ENCODE measurements at regions not wholly inside any gene's neighbourhood (a gene's known extent, or its start where the extent isn't known, plus 50 kb on each side); places are given as distances from the start of the nearest gene placed in this dataset.
"Not testable (repeated sequence)": the region's sequence is repeated elsewhere in the genome, so short reads cannot be mapped to it uniquely, and the experiment has no call there.

DNA sequence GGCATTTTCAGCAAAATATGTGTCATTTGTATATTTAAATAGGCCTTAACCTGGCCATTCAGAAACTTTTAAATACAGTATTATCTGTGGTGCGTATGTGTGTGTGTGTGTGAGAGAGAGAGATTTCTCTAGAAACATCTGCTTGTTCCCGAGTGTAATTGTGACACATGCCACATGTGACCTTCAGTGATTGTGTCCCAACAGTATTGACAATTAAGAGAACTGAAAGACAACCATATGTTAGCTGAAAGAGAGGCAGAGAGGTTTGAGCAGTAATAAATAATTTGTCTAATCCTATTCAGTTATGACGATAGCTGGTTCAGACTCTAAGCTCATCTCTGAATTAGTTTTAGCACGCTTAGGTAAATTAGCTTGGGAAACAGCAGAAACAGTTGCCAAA, 1503.1 kb downstream of the PCDH9 start:
- no peak overlapping the region for H3K27ac ChIP-seq (ENCODE audit: low read depth, low read length)
- H3K9ac ChIP-seq (ENCODE audit: low read length in 5 of 5), result no peak overlapping the region
- no peaks in the 10 kb centered on the region for H3K9me3 ChIP-seq (ENCODE audit: control insufficient read depth in 5 of 5, low read length in 5 of 5)
- H3K27me3 ChIP-seq (ENCODE audit: control insufficient read depth in 5 of 5, insufficient read depth in 4 of 5, low read length in 5 of 5), result no peaks in the 10 kb centered on the region
- no peak overlapping the region for H3K4me3 ChIP-seq (ENCODE audit: low read depth in 1 of 5, low read length in 5 of 5)
- no peaks in the 10 kb centered on the region for H3K36me3 ChIP-seq (ENCODE audit: control insufficient read depth in 5 of 5, insufficient read depth in 5 of 5, low read length in 5 of 5)
- peaks cover 0 to 6% (median 0%) of the 10 kb centered on the region in 5 donors for H3K4me1 ChIP-seq (ENCODE audit: control insufficient read depth in 5 of 5, insufficient read depth in 5 of 5, low read length in 5 of 5)

DNA sequence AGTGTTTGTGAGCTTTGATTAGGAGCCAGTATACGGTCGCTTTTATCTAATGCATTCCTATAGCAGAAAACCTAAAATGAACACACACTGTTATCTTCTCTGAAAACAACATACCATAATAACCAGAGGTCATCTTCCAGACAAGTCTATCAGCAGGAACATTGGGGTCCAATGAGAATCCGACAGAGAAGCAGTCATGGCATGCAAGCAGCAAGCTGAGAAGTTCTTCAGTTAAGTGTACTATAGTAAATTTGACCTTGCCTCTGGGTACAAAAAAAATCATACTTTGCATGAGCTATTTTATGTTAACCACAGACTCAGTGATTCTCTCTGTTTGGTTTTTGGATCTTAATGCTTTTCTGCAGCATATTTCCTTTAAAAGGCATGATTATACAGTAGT, 1505.1 kb downstream of the PCDH9 start:
- Histone ChIP-seq H3K27ac (ENCODE audit: low read depth, low read length) (no peak overlapping the region), H3K4me3 (ENCODE audit: low read depth in 1 of 5, low read length in 5 of 5) (no peak overlapping the region), H3K27me3 (ENCODE audit: control insufficient read depth in 5 of 5, insufficient read depth in 4 of 5, low read length in 5 of 5) (no peaks in the 10 kb centered on the region), H3K9ac (ENCODE audit: low read length in 5 of 5) (no peak overlapping the region), H3K4me1 (ENCODE audit: control insufficient read depth in 5 of 5, insufficient read depth in 5 of 5, low read length in 5 of 5) (peaks cover 0 to 6% (median 0%) of the 10 kb centered on the region in 5 donors), H3K36me3 (ENCODE audit: control insufficient read depth in 5 of 5, insufficient read depth in 5 of 5, low read length in 5 of 5) (no peaks in the 10 kb centered on the region), H3K9me3 (ENCODE audit: control insufficient read depth in 5 of 5, low read length in 5 of 5) (no peaks in the 10 kb centered on the region)

DNA sequence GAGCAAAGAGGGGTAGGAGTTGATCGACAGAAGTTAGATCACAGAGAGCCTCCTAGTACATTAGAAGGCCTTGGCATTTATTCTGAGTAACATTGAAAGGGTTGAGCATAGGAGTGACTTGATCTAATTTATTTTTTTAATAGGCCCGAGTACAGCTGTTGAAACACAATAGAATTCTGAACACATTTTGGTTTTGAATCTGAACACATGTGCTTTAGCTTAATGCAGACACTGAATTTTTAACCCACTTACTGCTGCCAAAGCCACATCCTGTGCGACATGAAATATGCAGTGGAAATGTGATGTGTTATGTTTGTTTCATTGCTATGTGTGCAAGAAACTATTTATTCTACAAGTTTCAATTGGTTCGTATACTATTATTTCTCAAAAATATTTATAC, 1505.9 kb downstream of the PCDH9 start:
- no peaks in the 10 kb centered on the region for H3K36me3 ChIP-seq (ENCODE audit: control insufficient read depth in 5 of 5, insufficient read depth in 5 of 5, low read length in 5 of 5)
- no peaks in the 10 kb centered on the region for H3K9me3 ChIP-seq (ENCODE audit: control insufficient read depth in 5 of 5, low read length in 5 of 5)
- H3K4me3 ChIP-seq (ENCODE audit: low read depth in 1 of 5, low read length in 5 of 5), result no peak overlapping the region
- no peak overlapping the region for H3K9ac ChIP-seq (ENCODE audit: low read length in 5 of 5)
- H3K4me1 ChIP-seq (ENCODE audit: control insufficient read depth in 5 of 5, insufficient read depth in 5 of 5, low read length in 5 of 5), result peaks cover 0 to 6% (median 0%) of the 10 kb centered on the region in 5 donors
- H3K27ac ChIP-seq (ENCODE audit: low read depth, low read length), result no peak overlapping the region
- H3K27me3 ChIP-seq (ENCODE audit: control insufficient read depth in 5 of 5, insufficient read depth in 4 of 5, low read length in 5 of 5), result no peaks in the 10 kb centered on the region

DNA sequence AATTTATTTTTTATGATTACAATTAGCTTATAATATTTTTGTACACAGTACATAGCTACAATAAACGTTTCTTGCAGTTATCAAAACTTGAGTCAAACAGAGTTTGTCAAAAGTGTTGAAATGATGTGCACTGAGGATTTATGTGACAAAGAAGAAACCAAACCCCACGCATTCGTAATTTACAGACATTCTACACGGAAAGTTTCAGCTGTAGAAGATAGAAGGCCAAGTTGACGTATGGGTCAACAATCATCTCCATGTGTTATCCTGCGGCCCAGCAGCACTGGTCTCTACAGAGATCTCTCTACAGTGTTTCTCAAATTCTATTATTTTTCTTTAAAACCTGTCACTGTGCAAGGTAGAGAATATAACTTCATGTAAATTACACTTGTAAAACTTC, 1507.6 kb downstream of the PCDH9 start:
- Histone ChIP-seq H3K36me3 (ENCODE audit: control insufficient read depth in 5 of 5, insufficient read depth in 5 of 5, low read length in 5 of 5) (no peaks in the 10 kb centered on the region), H3K9ac (ENCODE audit: low read length in 5 of 5) (no peak overlapping the region), H3K4me1 (ENCODE audit: control insufficient read depth in 5 of 5, insufficient read depth in 5 of 5, low read length in 5 of 5) (peaks cover 0 to 6% (median 0%) of the 10 kb centered on the region in 5 donors), H3K27me3 (ENCODE audit: control insufficient read depth in 5 of 5, insufficient read depth in 4 of 5, low read length in 5 of 5) (no peaks in the 10 kb centered on the region), H3K27ac (ENCODE audit: low read depth, low read length) (no peak overlapping the region), H3K4me3 (ENCODE audit: low read depth in 1 of 5, low read length in 5 of 5) (no peak overlapping the region), H3K9me3 (ENCODE audit: control insufficient read depth in 5 of 5, low read length in 5 of 5) (no peaks in the 10 kb centered on the region)

DNA sequence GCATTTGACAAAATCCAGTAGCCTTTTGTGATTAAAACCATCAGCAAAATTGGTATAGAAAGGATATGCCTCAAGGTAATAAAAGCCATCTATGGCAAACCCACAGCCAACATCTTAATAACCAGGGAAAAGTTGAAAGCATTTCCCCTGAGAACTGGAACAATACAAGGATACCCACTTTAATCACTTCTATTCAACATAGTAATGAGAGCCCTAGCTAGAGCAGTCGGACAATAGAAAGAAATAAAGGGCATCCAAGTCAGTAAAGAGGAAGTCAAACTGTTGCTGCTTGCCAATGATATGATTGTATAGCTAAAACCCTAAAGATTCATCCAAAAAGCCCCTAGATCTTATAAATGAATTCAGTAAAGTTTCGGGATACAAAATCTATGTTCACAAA, 1510.3 kb downstream of the PCDH9 start:
- no peak overlapping the region for H3K4me3 ChIP-seq (ENCODE audit: low read depth in 1 of 5, low read length in 5 of 5)
- H3K4me1 ChIP-seq (ENCODE audit: control insufficient read depth in 5 of 5, insufficient read depth in 5 of 5, low read length in 5 of 5), result peaks cover 0 to 6% (median 0%) of the 10 kb centered on the region in 5 donors
- no peak overlapping the region for H3K27ac ChIP-seq (ENCODE audit: low read depth, low read length)
- H3K9me3 ChIP-seq (ENCODE audit: control insufficient read depth in 5 of 5, low read length in 5 of 5), result no peaks in the 10 kb centered on the region
- H3K36me3 ChIP-seq (ENCODE audit: control insufficient read depth in 5 of 5, insufficient read depth in 5 of 5, low read length in 5 of 5), result no peaks in the 10 kb centered on the region
- no peaks in the 10 kb centered on the region for H3K27me3 ChIP-seq (ENCODE audit: control insufficient read depth in 5 of 5, insufficient read depth in 4 of 5, low read length in 5 of 5)
- no peak overlapping the region for H3K9ac ChIP-seq (ENCODE audit: low read length in 5 of 5)

DNA sequence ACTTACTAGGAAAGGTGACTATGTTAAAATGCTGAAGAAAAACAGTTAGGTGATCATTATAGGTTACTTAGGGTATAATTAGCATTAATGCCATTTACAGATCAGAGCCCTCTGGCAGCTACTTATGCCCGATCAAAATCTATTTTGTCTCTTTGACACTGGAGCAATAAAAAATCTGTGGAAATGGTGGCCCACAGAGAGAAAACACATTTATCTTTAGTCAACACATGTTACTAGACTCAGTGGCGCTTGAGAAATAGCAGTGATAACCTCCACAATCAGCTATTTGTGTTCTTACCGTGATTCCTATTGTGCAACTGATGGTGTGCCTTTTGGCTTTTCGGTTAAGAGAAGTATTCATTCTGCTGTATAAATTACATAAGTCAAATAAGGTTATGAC, 1519.6 kb downstream of the PCDH9 start:
- no peaks in the 10 kb centered on the region for H3K27me3 ChIP-seq (ENCODE audit: control insufficient read depth in 5 of 5, insufficient read depth in 4 of 5, low read length in 5 of 5)
- H3K9me3 ChIP-seq (ENCODE audit: control insufficient read depth in 5 of 5, low read length in 5 of 5), result no peaks in the 10 kb centered on the region
- no peak overlapping the region for H3K4me3 ChIP-seq (ENCODE audit: low read depth in 1 of 5, low read length in 5 of 5)
- no peak overlapping the region for H3K27ac ChIP-seq (ENCODE audit: low read depth, low read length)
- no peak overlapping the region for H3K9ac ChIP-seq (ENCODE audit: low read length in 5 of 5)
- no peaks in the 10 kb centered on the region for H3K36me3 ChIP-seq (ENCODE audit: control insufficient read depth in 5 of 5, insufficient read depth in 5 of 5, low read length in 5 of 5)
- H3K4me1 ChIP-seq (ENCODE audit: control insufficient read depth in 5 of 5, insufficient read depth in 5 of 5, low read length in 5 of 5), result no peaks in the 10 kb centered on the region

DNA sequence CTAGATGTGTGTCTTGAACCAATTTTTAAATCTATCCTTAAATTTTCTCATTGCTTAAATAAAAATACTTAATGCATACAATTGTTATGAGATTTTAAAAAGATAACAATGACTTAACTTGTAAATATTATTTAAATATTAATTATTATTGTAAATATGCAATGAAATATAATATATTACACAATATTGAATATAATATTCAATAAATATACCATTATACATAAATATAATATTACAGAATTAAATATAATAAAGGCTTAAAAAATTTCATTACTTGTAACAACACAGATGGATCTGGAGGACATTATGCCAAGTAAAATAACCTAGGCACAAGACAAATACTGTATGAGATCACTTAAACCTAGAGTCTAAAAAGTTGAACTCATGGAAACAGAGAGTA, 1532.3 kb downstream of the PCDH9 start:
- no peaks in the 10 kb centered on the region for H3K4me1 ChIP-seq (ENCODE audit: control insufficient read depth in 5 of 5, insufficient read depth in 5 of 5, low read length in 5 of 5)
- H3K9me3 ChIP-seq (ENCODE audit: control insufficient read depth in 5 of 5, low read length in 5 of 5), result no peaks in the 10 kb centered on the region
- H3K4me3 ChIP-seq (ENCODE audit: low read depth in 1 of 5, low read length in 5 of 5), result no peak overlapping the region
- H3K27ac ChIP-seq (ENCODE audit: low read depth, low read length), result no peak overlapping the region
- no peaks in the 10 kb centered on the region for H3K36me3 ChIP-seq (ENCODE audit: control insufficient read depth in 5 of 5, insufficient read depth in 5 of 5, low read length in 5 of 5)
- H3K27me3 ChIP-seq (ENCODE audit: control insufficient read depth in 5 of 5, insufficient read depth in 4 of 5, low read length in 5 of 5), result no peaks in the 10 kb centered on the region
- no peak overlapping the region for H3K9ac ChIP-seq (ENCODE audit: low read length in 5 of 5)

DNA sequence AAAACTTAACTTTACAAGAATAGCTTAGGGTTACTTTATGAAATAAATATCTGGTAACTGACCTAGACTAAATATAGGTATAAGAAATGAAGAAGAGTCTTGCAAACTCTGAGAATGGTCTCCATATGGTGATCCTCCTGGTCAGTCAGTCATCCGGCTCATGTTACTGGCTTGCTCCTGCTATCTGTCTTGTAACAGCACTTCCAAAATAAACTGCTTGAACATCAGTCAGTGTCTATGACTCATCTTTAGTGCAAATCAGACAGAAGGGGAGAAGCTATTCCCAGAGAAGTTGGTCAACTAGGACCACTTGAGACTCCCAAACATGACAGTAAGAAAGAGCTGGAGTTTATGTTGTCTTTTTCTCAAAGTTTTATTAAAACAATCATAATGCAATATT, 1550.9 kb downstream of the PCDH9 start:
- H3K9me3 ChIP-seq (ENCODE audit: control insufficient read depth in 5 of 5, low read length in 5 of 5), result peaks cover 0 to 5% (median 0%) of the 10 kb centered on the region in 5 donors
- no peaks in the 10 kb centered on the region for H3K36me3 ChIP-seq (ENCODE audit: control insufficient read depth in 5 of 5, insufficient read depth in 5 of 5, low read length in 5 of 5)
- H3K27ac ChIP-seq (ENCODE audit: low read depth, low read length), result no peak overlapping the region
- no peaks in the 10 kb centered on the region for H3K4me1 ChIP-seq (ENCODE audit: control insufficient read depth in 5 of 5, insufficient read depth in 5 of 5, low read length in 5 of 5)
- H3K27me3 ChIP-seq (ENCODE audit: control insufficient read depth in 5 of 5, insufficient read depth in 4 of 5, low read length in 5 of 5), result no peaks in the 10 kb centered on the region
- H3K9ac ChIP-seq (ENCODE audit: low read length in 5 of 5), result no peak overlapping the region
- H3K4me3 ChIP-seq (ENCODE audit: low read depth in 1 of 5, low read length in 5 of 5), result no peak overlapping the region

DNA sequence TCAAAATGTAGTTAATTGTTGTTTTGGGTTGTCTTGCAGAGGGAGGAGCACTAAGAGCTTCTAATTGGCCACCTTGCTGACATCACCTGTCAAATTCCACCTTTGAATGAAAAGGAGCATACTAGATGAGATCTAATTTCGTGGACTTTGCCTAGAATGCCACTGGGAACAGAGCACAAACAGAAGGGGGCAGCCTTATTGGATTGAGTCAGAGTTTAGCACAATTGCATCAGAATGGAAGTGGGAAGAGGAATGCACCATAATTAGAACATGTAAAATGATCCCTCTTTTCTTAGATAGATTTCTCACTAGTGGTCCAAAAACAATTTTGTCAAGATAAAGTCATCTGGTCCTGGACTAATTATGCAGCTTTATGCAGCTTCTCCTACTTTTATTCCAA, 1552.2 kb downstream of the PCDH9 start:
- Histone ChIP-seq H3K4me3 (ENCODE audit: low read depth in 1 of 5, low read length in 5 of 5) (no peak overlapping the region), H3K9ac (ENCODE audit: low read length in 5 of 5) (no peak overlapping the region), H3K4me1 (ENCODE audit: control insufficient read depth in 5 of 5, insufficient read depth in 5 of 5, low read length in 5 of 5) (no peaks in the 10 kb centered on the region), H3K36me3 (ENCODE audit: control insufficient read depth in 5 of 5, insufficient read depth in 5 of 5, low read length in 5 of 5) (no peaks in the 10 kb centered on the region), H3K9me3 (ENCODE audit: control insufficient read depth in 5 of 5, low read length in 5 of 5) (peaks cover 0 to 5% (median 0%) of the 10 kb centered on the region in 5 donors), H3K27me3 (ENCODE audit: control insufficient read depth in 5 of 5, insufficient read depth in 4 of 5, low read length in 5 of 5) (no peaks in the 10 kb centered on the region), H3K27ac (ENCODE audit: low read depth, low read length) (no peak overlapping the region)

DNA sequence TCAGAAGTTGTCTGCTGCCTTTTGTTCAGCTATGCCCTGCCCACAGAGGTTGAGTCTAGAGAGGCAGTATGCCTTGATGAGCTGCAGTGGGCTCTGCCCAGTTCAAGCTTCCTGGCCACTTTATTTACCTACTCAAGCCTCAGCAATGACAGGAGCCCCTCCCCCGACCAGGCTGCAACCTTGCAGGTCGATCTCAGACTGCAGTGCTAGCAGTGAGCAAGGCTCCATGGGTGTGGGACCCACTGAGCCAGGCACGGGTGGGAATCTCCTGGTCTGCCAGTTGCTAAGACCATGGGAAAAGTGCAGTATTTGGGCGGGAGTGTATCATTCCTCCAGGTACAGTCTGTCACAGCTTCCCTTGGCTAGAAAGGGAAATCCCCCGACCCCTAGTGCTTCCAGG, 1554.8 kb downstream of the PCDH9 start:
- not testable (repeated sequence) for H3K9ac ChIP-seq (ENCODE audit: low read length in 5 of 5); H3K27me3 ChIP-seq (ENCODE audit: control insufficient read depth in 5 of 5, insufficient read depth in 4 of 5, low read length in 5 of 5); H3K36me3 ChIP-seq (ENCODE audit: control insufficient read depth in 5 of 5, insufficient read depth in 5 of 5, low read length in 5 of 5); H3K9me3 ChIP-seq (ENCODE audit: control insufficient read depth in 5 of 5, low read length in 5 of 5); H3K27ac ChIP-seq (ENCODE audit: low read depth, low read length); H3K4me1 ChIP-seq (ENCODE audit: control insufficient read depth in 5 of 5, insufficient read depth in 5 of 5, low read length in 5 of 5); H3K4me3 ChIP-seq (ENCODE audit: low read depth in 1 of 5, low read length in 5 of 5)

DNA sequence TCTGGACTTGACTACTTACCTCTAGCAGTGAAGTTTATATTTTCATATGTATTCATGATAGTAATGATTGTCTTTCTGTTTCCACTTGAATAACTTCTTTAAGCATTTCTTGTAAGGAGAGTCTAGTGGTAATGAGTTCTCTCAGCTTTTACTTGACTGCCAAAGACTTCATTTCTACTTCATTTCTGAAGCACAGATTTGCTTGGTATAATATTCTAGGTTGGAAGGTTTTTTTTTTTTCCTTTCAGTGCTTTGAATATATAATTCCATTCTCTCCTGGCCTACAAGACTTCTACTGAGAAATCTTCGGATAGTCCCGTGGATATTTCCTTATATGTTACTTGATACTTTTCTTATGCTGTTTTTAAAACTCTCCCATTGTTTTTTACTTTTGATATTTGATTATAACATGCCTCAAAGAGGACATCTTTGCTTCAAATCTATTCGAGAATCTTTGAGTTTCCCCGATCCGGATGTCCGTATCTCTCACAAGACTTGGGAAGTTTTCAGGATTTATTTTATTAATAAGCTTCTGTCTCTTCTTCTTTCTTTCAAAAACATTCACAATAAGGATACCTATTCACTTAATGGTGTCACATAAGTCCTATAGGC, 1560.0 kb downstream of the PCDH9 start:
- peaks cover 0 to 9% (median 0%) of the 10 kb centered on the region in 5 donors for H3K9me3 ChIP-seq (ENCODE audit: control insufficient read depth in 5 of 5, low read length in 5 of 5)
- no peak overlapping the region for H3K4me3 ChIP-seq (ENCODE audit: low read depth in 1 of 5, low read length in 5 of 5)
- H3K27ac ChIP-seq (ENCODE audit: low read depth, low read length), result no peak overlapping the region
- H3K36me3 ChIP-seq (ENCODE audit: control insufficient read depth in 5 of 5, insufficient read depth in 5 of 5, low read length in 5 of 5), result no peaks in the 10 kb centered on the region
- no peaks in the 10 kb centered on the region for H3K27me3 ChIP-seq (ENCODE audit: control insufficient read depth in 5 of 5, insufficient read depth in 4 of 5, low read length in 5 of 5)
- no peak overlapping the region for H3K9ac ChIP-seq (ENCODE audit: low read length in 5 of 5)
- no peaks in the 10 kb centered on the region for H3K4me1 ChIP-seq (ENCODE audit: control insufficient read depth in 5 of 5, insufficient read depth in 5 of 5, low read length in 5 of 5)
